DOHH2 (cell line): ENCODE measurements at regions not wholly inside any gene's neighbourhood (a gene's known extent, or its start where the extent isn't known, plus 50 kb on each side); places are given as distances from the start of the nearest gene placed in this dataset.

Experiments
- H3F3A ChIP-seq: fragments of 200-600 bp; sonication (generic), shearing (Covaris generic); 2 replicates; pipeline ENCODE4 v1.6.0; 2016; ENCODE audit warnings: antibody characterized with exemption, mild to moderate bottlenecking; ENCODE audit not compliant: control insufficient read depth, insufficient read depth
- H3K27ac ChIP-seq: fragments of 200-600 bp; sonication (generic); 2 replicates; pipeline ENCODE4 v1.5.1; 2014; ENCODE audit warnings: low read depth, mild to moderate bottlenecking, low read length, moderate library complexity
- H3K27me3 ChIP-seq: fragments of 200-600 bp; sonication (generic); 2 replicates; pipeline ENCODE4 v1.6.1; 2014; ENCODE audit warnings: mild to moderate bottlenecking, low read length, mixed read lengths; ENCODE audit not compliant: control insufficient read depth
- H3K36me3 ChIP-seq: fragments of 200-600 bp; sonication (generic); 2 replicates; pipeline ENCODE4 v1.6.1; 2014; ENCODE audit warnings: mild to moderate bottlenecking, low read length, moderate library complexity, mixed read lengths; ENCODE audit not compliant: control insufficient read depth
- H3K4me1 ChIP-seq: fragments of 200-600 bp; sonication (generic); 2 replicates; pipeline ENCODE4 v1.6.1; 2014; ENCODE audit warnings: mild to moderate bottlenecking, low read length, mixed read lengths; ENCODE audit not compliant: control insufficient read depth
- H3K4me2 ChIP-seq: fragments of 200-600 bp; sonication (generic); 2 replicates; pipeline ENCODE4 v1.6.0; 2014; ENCODE audit warnings: mild to moderate bottlenecking, low read length, moderate library complexity
- H3K4me3 ChIP-seq: fragments of 200-600 bp; sonication (generic); 2 replicates; pipeline ENCODE4 v1.5.1; 2014; ENCODE audit warnings: mild to moderate bottlenecking, low read length, mixed read lengths
- H3K79me2 ChIP-seq: fragments of 200-600 bp; sonication (generic); 2 replicates; pipeline ENCODE4 v1.6.1; 2014; ENCODE audit warnings: mild to moderate bottlenecking, low read length, mixed read lengths; ENCODE audit not compliant: control insufficient read depth
- H3K9me2 ChIP-seq: fragments of 200-600 bp; sonication (generic); replicated peaks from 2 replicates; pipeline ENCODE4 v1.6.1; 2014; ENCODE audit warnings: mild to moderate bottlenecking, low read length, mixed read lengths; ENCODE audit not compliant: control insufficient read depth
- H3K9me3 ChIP-seq: fragments of 200-600 bp; sonication (generic); 2 replicates; pipeline ENCODE4 v1.6.1; 2014; ENCODE audit warnings: antibody characterized with exemption, low read length, mixed read lengths; ENCODE audit not compliant: control insufficient read depth, insufficient read depth
- H4K20me1 ChIP-seq: fragments of 200-600 bp; sonication (generic); 2 replicates; pipeline ENCODE4 v1.6.0; 2014; ENCODE audit warnings: low read depth, mild to moderate bottlenecking, antibody characterized with exemption, low read length, moderate library complexity; ENCODE audit not compliant: control insufficient read depth, insufficient read depth
- EZH2phosphoT487 ChIP-seq: fragments of 200-600 bp; sonication (generic); IDR thresholded peaks from 2 replicates; pipeline ENCODE4 v1.6.1; 2017; ENCODE audit warnings: borderline replicate concordance, mild to moderate bottlenecking, antibody characterized with exemption, low read length, moderate library complexity, mixed read lengths
- TF ChIP-seq, protein P1 (sequence below): fragments of 200-600 bp; sonication (generic); IDR thresholded peaks from one replicate; pipeline ENCODE4 v1.5.1; 2014; ENCODE audit warnings: antibody characterized with exemption, mild to moderate bottlenecking, low read depth, low read length; ENCODE audit not compliant: poor library complexity, severe bottlenecking

DNA sequence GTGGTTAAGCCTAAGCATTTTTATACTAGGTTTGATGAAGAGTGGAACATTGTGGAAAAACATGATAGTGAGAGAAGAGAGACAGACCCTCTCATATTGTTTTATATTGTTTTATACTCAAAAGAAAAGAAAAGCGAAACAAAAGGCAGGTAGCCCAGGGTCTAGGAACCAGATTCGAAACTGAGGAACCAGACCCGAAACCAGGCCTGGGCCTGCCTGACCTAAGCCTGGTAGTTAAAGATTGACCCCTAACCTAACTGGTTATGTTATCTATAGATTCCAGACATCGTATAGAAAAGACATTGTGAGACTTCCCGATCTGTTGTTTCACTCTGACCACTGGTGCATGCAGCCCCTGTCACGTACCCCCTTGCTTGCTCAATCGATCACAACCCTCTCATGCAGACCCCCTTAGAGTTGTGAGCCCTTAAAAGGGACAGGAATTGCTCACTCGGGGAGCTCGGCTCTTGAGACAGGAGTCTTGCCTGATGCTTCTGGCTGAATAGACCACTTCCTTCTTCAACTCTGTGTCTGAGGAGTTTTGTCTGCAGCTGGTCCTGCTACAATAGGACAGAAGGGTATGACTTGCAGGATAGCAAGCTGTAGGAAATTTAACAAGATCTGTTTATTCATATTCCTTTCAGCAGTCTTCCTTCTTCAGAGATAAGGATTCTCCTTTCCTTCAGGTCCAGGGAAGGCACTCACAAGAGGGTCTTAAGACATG lies 147.1 kb upstream of the PLEKHA5 start:
- no peaks in the 10 kb centered on the region for H3K9me2 ChIP-seq
- no peaks in the 10 kb centered on the region for H3K36me3 ChIP-seq
- H3K27ac ChIP-seq = no peak overlapping the region
- H3F3A ChIP-seq = no peaks in the 10 kb centered on the region
- no peak overlapping the region for H3K4me2 ChIP-seq
- no peaks in the 10 kb centered on the region for H3K9me3 ChIP-seq
- no peaks in the 10 kb centered on the region for H3K79me2 ChIP-seq
- no peaks in the 10 kb centered on the region for H3K4me1 ChIP-seq
- no peak overlapping the region for H3K4me3 ChIP-seq
- H3K27me3 ChIP-seq = no peaks in the 10 kb centered on the region
- TF ChIP-seq, protein P1, sequence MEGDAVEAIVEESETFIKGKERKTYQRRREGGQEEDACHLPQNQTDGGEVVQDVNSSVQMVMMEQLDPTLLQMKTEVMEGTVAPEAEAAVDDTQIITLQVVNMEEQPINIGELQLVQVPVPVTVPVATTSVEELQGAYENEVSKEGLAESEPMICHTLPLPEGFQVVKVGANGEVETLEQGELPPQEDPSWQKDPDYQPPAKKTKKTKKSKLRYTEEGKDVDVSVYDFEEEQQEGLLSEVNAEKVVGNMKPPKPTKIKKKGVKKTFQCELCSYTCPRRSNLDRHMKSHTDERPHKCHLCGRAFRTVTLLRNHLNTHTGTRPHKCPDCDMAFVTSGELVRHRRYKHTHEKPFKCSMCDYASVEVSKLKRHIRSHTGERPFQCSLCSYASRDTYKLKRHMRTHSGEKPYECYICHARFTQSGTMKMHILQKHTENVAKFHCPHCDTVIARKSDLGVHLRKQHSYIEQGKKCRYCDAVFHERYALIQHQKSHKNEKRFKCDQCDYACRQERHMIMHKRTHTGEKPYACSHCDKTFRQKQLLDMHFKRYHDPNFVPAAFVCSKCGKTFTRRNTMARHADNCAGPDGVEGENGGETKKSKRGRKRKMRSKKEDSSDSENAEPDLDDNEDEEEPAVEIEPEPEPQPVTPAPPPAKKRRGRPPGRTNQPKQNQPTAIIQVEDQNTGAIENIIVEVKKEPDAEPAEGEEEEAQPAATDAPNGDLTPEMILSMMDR = no peak
- no peak for TF ChIP-seq EZH2phosphoT487
- H4K20me1 ChIP-seq = no peaks in the 10 kb centered on the region

DNA sequence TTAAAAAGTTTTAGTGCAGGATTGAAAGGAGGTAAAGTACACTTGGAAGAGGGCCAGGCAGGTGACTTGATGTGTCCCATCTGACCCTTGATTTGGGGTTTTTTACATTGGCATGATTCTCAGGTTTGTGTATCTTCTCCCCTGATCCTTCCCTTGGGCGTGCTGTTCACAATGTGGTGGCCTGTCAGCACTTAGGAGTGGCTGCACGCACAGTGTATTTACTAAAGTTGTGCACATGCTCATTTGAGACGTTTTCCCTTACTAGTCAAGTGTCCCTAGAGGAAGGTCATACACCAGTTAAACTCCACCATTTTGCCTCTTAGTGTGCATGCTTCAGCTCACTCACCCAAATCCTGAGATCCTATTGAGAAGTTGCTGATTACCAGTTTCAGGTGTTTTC lies 145.7 kb upstream of the PLEKHA5 start:
- Histone ChIP-seq H3K9me2 (no peaks in the 10 kb centered on the region), H3K36me3 (no peaks in the 10 kb centered on the region), H3K4me1 (no peaks in the 10 kb centered on the region), H4K20me1 (no peaks in the 10 kb centered on the region), H3K9me3 (no peaks in the 10 kb centered on the region), H3K4me3 (no peak overlapping the region), H3K27ac (no peak overlapping the region), H3K79me2 (no peaks in the 10 kb centered on the region), H3F3A (no peaks in the 10 kb centered on the region), H3K4me2 (no peak overlapping the region), H3K27me3 (no peaks in the 10 kb centered on the region)
- TF ChIP-seq, protein P1 = no peak
- TF ChIP-seq EZH2phosphoT487 = no peak

DNA sequence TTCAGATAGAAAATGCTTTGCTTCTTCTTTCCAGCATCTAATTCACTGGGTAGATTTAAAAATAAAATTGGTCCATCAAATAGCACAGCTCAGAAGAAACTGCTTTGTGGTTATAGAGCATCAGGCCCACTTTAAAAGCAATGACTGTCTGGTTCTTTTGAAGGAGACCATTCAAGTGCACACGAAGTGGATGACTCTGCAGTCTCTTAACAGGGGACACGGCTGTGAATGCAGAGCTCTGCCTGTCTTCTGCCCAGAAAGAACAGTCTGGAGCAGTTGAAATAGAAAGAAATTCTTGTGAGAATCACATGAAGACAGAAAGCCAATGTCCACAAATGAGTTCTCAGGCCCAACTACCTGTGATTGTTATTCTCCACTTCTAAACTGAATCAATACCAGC lies 138.7 kb upstream of the PLEKHA5 start:
- Histone ChIP-seq H3K4me1 (no peaks in the 10 kb centered on the region), H3K9me3 (no peaks in the 10 kb centered on the region), H4K20me1 (no peaks in the 10 kb centered on the region), H3K4me3 (no peak overlapping the region), H3K27me3 (no peaks in the 10 kb centered on the region), H3K27ac (no peak overlapping the region), H3K79me2 (no peaks in the 10 kb centered on the region), H3K4me2 (no peak overlapping the region), H3F3A (no peaks in the 10 kb centered on the region), H3K36me3 (no peaks in the 10 kb centered on the region), H3K9me2 (no peaks in the 10 kb centered on the region)
- no peak for TF ChIP-seq EZH2phosphoT487
- TF ChIP-seq, protein P1 = no peak

DNA sequence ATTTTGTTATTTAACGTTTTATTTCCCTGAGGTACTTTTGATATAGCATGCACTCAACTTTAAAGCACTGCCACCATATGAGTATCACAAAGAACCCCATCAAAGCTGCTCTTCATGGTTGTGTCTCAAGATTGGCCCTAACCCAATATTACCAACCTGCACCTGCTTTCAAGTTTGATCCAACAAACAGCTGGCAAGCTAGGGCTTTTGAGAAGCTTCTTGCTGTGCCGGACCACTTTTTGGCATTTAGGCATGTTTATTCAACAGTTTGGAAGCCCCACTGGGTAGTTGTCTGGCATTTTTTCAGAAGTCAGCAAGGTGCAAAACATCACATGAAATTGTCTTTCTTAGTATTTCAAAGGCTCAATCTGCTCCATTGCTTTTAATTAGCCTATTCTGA lies 137.2 kb upstream of the PLEKHA5 start:
- no peak overlapping the region for H3K4me2 ChIP-seq
- H3K27ac ChIP-seq = no peak overlapping the region
- H3K36me3 ChIP-seq = no peaks in the 10 kb centered on the region
- no peaks in the 10 kb centered on the region for H3F3A ChIP-seq
- H4K20me1 ChIP-seq = no peaks in the 10 kb centered on the region
- TF ChIP-seq, protein P1 = no peak
- no peak for TF ChIP-seq EZH2phosphoT487
- H3K27me3 ChIP-seq = no peaks in the 10 kb centered on the region
- H3K79me2 ChIP-seq = no peaks in the 10 kb centered on the region
- H3K4me3 ChIP-seq = no peak overlapping the region
- H3K9me3 ChIP-seq = no peaks in the 10 kb centered on the region
- no peaks in the 10 kb centered on the region for H3K4me1 ChIP-seq
- no peaks in the 10 kb centered on the region for H3K9me2 ChIP-seq
